Fibroblast of skin of right quadriceps (primary cell): ENCODE measurements at regions not wholly inside any gene's neighbourhood (a gene's known extent, or its start where the extent isn't known, plus 50 kb on each side); places are given as distances from the start of the nearest gene placed in this dataset.
"Not testable (repeated sequence)": the region's sequence is repeated elsewhere in the genome, so short reads cannot be mapped to it uniquely, and the experiment has no call there.

ENCODE experiments used
- DNase-seq: peaks from one replicate; pipeline ENCODE4 v3.0.0-alpha.2; 2013

GRCh38 chr2:62410015-62410453 is 96.0 kb downstream of the TMEM17 start:
- DNase-seq = no peak

DNA sequence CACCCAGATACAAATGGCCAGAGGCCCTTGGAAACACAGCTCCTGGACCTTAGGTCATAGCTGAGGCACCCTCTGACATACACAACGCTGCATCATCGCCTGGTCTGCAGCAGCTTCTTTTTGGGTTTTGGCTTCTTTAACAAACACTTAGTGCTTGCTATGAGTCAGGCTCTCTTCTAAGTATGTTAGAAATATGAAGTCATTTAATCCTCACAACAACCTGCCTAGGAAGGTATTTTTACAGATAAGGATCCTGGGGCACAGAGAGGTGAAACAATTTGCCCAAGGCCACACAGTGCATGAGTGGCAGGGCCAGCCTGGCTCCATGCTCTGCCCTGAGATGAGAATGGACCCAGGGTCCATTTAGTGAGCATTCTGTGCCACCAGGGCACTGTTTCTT is 96.6 kb downstream of the TMEM17 start:
- DNase-seq = no peak

DNA sequence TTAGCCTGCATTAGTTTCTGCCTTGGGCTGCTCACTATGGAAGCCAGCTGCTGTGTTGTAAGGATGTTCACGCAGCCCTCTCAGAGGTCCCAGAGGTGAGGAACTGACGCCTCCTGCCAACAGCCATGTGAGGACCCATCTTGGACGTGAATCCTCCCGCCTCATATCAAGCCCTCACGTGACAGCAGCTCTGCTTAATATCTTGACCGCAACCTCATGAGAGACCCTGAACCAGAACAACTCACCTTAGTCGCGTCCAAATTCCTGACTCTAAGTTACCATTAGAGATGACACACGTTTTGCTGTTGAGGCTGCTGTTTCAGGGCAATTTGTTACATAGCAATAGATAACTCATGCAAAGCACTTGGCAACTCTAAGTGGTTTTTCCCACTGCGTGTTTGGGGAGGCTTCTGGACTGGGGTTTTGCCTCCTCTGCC is 97.7 kb downstream of the TMEM17 start:
- DNase-seq = no peak

- no peak for DNase-seq
Measured at GRCh38 chr2:62407838-62408237, 98.2 kb downstream of the TMEM17 start.

GRCh38 chr2:62407401-62407800 is 98.6 kb downstream of the TMEM17 start:
- no peak for DNase-seq

DNA sequence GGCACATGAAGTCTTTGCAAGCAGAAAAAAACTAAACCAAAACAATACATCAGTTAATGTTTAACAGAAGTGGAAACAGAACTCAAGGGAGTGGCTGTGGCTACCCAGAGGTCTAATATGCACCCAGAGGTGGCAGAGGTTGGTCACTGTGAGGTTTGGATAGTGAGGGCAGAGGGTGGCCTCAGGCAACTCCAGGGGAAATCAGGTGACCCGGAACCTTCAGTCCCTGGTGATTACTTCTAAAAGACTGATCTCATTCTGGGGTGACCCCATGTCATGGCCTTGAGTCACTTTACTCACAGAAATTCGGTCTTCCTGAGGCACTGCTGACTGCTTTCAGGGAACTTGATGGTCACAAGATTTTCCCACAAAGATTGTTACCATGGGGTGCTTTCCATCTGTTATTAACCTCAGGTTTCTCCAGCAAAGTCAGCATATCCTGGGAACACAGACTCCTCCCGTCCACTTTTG is 99.4 kb downstream of the TMEM17 start:
- no peak for DNase-seq

DNA sequence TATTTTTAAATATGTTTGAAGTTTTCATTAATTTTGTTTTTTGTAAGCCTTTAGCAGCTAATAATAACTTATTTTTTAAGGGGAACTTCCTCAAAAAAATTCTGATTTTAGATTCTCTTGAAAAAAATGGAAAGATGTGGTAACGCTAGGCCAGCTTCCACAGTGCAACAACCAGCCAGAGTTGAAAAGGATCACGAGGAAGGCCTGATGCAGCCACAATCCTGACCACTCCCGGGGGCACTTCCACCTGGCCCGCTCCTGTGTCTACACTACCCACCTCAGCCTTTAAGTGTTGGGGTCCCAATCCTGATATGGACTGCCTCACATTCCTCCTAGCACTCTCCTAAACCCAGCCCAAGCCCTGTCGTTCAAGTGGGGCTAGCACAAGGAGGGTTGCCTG is 101.1 kb downstream of the TMEM17 start:
- no peak for DNase-seq

DNA sequence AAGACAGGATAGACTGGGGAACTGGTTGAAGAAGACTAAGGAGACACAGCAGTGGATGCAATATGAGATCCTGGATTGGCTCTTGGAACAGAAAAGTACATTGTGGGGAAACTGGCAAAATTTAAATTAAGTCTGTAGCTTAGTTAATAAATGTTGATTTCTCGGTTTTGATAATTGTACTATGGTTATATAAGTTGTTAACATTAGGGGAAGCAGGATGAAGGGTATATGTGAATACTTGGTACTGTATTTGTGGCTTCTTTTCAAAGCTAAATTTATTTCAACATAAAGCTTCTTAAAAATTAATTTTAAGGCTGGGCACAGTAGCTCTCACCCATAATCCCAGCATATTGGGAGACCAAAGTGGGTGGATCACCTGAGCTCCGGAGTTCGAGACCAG is 103.8 kb downstream of the TMEM17 start:
- DNase-seq = no peak

- DNase-seq = no peak
Measured at GRCh38 chr2:62398356-62398755, 107.6 kb downstream of the TMEM17 start.

- DNase-seq = no peak
Measured at GRCh38 chr2:62396880-62397279, 109.1 kb downstream of the TMEM17 start.

- DNase-seq = no peak
Measured at GRCh38 chr2:62393293-62393692, 112.7 kb downstream of the TMEM17 start.

GRCh38 chr2:62391696-62392095 is 114.3 kb downstream of the TMEM17 start:
- DNase-seq = no peak

- not testable (repeated sequence) for DNase-seq
Measured at GRCh38 chr2:62386378-62386777, 119.6 kb downstream of the TMEM17 start.

DNA sequence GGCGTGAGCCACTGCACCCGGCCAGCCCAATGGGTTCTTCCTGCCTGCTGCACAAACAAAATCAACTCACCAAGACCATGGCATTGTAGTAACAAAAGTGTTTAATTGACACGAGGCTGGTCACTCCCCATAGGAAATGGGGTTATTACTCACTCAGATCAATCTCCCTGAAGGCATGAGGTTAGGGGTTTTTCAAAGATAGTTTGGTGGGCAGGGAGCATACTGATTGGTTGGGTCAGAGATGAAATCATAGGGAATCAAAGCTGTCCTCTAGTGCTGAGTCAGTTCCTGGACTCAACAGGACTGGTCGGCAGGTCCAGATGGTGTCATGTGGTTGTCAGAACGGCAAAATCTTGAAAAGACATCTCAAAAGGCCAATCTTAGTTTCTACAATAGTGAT is 122.1 kb downstream of the TMEM17 start:
- peak; percentile 8 for DNase-seq

DNA sequence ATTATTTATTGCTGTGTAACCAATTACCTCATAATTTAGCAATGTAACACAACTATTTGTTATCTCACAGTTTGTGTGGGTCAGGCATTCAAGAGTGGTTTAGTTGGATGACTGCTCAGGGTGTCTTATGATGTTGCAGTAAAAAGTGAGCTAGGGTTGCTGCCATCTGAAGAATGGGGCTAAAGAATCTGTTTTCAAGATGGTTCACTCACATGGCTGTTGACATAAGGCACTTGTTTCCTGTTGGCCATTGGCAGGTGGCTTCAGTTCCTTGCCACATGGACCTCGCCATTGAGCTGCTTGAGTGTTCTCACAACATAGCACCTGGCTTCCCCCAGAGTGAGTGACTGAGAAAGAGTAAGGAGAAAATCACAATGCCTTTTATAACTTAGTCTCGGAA is 123.2 kb downstream of the TMEM17 start:
- no peak for DNase-seq

DNA sequence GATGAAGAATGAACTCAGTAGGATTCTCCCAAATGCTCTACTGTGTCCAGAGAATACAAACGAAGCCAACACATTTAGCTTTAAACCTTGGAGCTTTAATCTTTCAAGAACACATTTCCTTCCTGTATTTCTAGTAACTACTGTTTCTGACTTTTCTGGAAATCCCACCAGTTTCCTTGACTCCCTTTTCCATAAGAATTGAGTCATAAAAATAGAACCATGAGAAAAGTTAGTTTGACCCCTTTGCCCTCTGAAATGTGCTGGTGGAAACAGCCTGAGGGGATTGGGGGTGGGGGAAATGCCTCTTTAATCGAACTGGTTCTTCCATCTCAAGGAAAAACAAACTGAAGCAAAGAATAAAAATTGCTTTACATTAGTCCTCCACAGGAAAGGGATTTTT is 123.9 kb downstream of the TMEM17 start:
- no peak for DNase-seq

- no peak for DNase-seq
Measured at GRCh38 chr2:62381656-62382055, 124.3 kb downstream of the TMEM17 start.

DNA sequence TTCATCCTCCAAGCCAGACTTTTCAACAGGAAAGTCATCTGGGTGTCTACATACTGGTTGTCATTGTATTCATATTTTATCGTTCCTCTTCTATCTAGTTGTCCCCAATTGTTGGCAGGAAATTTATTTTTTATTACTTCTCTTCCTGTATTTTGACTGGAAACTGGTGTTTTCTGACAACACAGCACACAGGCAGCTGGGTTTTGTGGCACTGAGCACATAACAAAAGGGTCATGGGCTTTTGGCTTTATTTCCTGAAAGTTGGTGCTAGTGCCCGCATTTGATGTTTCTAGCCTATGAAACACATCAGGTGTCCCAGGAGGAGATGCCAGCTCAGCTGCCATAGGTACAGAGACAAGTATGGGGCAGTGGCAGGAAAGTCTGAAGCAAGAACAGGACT is 126.4 kb downstream of the TMEM17 start:
- DNase-seq = no peak

DNA sequence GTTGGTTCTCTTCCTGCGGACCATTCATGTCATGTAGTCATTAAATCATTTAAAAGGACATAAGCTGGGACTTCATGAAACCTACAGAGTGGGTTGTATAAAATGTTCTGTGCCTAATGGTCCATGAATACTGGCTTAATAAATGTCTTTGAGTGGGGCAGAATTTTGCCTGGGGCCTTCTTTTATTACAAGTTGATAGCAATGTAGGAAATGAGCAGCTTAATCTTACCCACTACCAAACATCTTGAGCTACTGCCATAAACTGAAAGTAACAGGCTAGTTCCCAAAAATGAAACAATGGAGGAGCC is 130.9 kb downstream of the TMEM17 start:
- no peak for DNase-seq

- DNase-seq = no peak
Measured at GRCh38 chr2:62374301-62375112, 131.5 kb downstream of the TMEM17 start.

DNA sequence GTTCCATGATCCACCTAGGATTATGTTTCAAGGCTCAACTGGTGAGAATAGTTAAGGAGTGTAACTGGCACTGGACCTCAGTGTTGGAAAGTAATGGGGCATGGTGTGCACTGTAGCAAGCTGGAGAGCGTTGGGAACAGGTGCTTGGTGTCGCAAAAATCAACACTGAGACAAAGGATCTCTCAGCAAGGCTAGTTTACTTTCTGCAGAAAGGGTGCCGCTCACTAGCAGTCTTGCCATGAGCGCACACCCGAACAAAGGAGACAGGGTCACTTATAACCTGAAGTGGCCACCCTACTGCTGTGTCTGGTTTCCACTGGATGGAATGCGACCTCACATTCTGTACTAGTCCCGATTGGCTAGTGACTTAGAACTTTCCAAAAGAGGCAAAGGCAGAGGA is 133.2 kb downstream of the TMEM17 start:
- DNase-seq = no peak

- no peak for DNase-seq
Measured at GRCh38 chr2:62370321-62371250, 135.4 kb downstream of the TMEM17 start.

GRCh38 chr2:62369541-62370202 is 136.3 kb downstream of the TMEM17 start:
- no peak for DNase-seq
